Coronary artery (tissue), 2 donors: ENCODE measurements at regions not wholly inside any gene's neighbourhood (a gene's known extent, or its start where the extent isn't known, plus 50 kb on each side); places are given as distances from the start of the nearest gene placed in this dataset.

Experiments
- DNase-seq: peaks from one replicate; pipeline ENCODE4 v3.0.0-alpha.2; 2017; ENCODE audit warnings: low spot score
- H3K27ac ChIP-seq, 2 donors: fragments of 200-600 bp; sonication (generic); one replicate each; pipeline ENCODE4 v1.5.1; 2016 to 2019
- H3K4me3 ChIP-seq: fragments of 200-600 bp; sonication (generic); 2 replicates; pipeline ENCODE4 v1.5.1; 2016; ENCODE audit warnings: mild to moderate bottlenecking, moderate library complexity
- TF ChIP-seq, protein P1 (sequence below): fragments of 200-600 bp; sonication (generic); IDR thresholded peaks from one replicate; pipeline ENCODE4 v1.5.1; 2019; ENCODE audit warnings: antibody characterized with exemption

DNA sequence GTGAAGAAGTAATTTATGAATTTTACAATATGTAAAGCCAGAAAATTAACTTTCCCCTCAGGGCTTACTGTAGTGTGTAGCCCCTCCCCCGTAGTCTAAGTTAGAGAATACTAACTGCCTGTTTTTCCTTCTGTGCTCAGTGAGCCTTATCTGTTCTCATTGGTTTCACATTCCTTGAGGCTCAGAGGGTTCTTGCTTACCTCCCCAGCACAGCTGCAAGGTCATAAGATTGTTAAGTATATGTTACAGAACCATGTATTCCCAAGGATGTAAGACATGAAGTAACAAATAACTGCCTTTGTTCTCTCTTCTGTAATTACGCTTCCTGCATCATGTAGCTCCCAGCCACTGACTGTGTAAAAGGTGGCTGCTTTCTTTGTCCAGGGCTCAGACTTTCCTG lies 1351.1 kb downstream of the TMEM121 start:
- no peak for DNase-seq
- H3K27ac ChIP-seq: no peak overlapping the region
- TF ChIP-seq, protein P1, sequence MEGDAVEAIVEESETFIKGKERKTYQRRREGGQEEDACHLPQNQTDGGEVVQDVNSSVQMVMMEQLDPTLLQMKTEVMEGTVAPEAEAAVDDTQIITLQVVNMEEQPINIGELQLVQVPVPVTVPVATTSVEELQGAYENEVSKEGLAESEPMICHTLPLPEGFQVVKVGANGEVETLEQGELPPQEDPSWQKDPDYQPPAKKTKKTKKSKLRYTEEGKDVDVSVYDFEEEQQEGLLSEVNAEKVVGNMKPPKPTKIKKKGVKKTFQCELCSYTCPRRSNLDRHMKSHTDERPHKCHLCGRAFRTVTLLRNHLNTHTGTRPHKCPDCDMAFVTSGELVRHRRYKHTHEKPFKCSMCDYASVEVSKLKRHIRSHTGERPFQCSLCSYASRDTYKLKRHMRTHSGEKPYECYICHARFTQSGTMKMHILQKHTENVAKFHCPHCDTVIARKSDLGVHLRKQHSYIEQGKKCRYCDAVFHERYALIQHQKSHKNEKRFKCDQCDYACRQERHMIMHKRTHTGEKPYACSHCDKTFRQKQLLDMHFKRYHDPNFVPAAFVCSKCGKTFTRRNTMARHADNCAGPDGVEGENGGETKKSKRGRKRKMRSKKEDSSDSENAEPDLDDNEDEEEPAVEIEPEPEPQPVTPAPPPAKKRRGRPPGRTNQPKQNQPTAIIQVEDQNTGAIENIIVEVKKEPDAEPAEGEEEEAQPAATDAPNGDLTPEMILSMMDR: no peak

DNA sequence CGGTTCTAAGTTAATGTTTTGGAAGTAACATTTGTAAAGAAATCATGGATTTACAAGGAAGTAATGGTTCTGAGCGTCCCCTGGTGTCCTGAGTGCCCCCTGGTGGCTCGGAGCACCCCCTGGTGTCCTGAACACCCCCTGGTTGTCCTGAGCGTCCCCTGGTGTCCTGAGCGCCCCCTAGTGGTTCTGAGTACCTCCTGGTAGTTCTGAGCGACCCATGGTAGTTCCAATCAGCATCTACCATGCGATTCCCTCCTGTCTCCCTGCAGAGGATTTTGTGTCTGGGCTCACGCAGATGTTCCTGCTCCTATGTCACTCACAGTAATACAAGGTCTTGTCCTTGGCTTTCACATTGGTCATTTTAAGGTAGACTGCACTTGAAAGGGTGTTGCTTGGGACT lies 1352.9 kb downstream of the TMEM121 start:
- no peak overlapping the region for H3K4me3 ChIP-seq
- TF ChIP-seq, protein P1: no peak
- no peak for DNase-seq
- H3K27ac ChIP-seq: no peak overlapping the region

More for the DNA sequence above, 1351.1 kb downstream of the TMEM121 start:
- no peak overlapping the region for H3K4me3 ChIP-seq

DNA sequence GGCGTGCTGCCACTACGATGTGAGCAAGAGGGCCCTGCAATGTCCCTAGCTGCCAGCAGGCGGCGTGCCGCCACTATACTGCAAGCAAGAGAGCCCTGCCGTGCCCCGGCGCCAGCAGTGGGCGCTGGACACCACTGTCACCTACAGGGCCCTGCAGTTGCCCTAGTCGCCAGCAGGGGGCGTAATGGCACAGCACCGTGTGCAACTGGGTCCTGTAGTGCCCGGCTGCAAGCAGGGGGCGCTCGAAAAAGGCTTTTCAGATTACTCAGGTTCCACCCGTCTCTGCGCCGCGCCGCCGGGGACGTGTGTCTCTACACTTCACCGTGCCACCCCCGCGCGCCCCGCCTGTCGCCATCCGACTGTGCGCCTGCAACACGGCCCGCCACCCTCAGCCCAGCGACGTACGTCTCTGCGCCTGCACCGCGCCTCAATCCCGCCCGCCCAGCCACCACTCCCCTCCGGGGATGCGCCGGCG lies 1356.9 kb downstream of the TMEM121 start:
- no peak overlapping the region for H3K4me3 ChIP-seq
- TF ChIP-seq, protein P1: peak; percentile 59
- H3K27ac ChIP-seq: no peak overlapping the region
- DNase-seq: no peak
